Endothelial cell of umbilical vein (primary cell): ENCODE measurements at regions not wholly inside any gene's neighbourhood (a gene's known extent, or its start where the extent isn't known, plus 50 kb on each side); places are given as distances from the start of the nearest gene placed in this dataset.

Experiments used
- CTCF ChIP-seq, 2 donors: IDR thresholded peaks; 1 replicate in 1 of 2; 2 replicates in 1 of 2; pipeline ENCODE4 v1.5.1; 2011; ENCODE audit warnings: low read length in 2 of 2, mild to moderate bottlenecking in 2 of 2, moderate library complexity in 2 of 2, control low read depth in 1 of 2, inconsistent platforms in 1 of 2, low read depth in 1 of 2; ENCODE audit not compliant: insufficient read depth in 1 of 2; ENCODE audit errors: extremely low read depth in 1 of 2
- EZH2 ChIP-seq: IDR thresholded peaks from 2 replicates; pipeline ENCODE4 v1.6.1; 2012; ENCODE audit warnings: borderline replicate concordance, low read depth, mild to moderate bottlenecking, moderate library complexity, low read length, inconsistent platforms; ENCODE audit not compliant: severe bottlenecking
- GATA2 ChIP-seq: IDR thresholded peaks from 2 replicates; pipeline ENCODE4 v1.7.0; 2011; ENCODE audit warnings: low read depth, mild to moderate bottlenecking, moderate library complexity, mixed read lengths, low read length; ENCODE audit not compliant: insufficient read length, insufficient read depth
- JUN ChIP-seq: IDR thresholded peaks from 2 replicates; pipeline ENCODE4 v1.6.1; 2011; ENCODE audit warnings: borderline replicate concordance, low read depth; ENCODE audit not compliant: insufficient read length, insufficient read depth
- POLR2A ChIP-seq: IDR thresholded peaks from 2 replicates; pipeline ENCODE4 v1.6.1; 2012; ENCODE audit warnings: low read depth, mild to moderate bottlenecking, control low read depth, low read length
- POLR2AphosphoS5 ChIP-seq: IDR thresholded peaks from 2 replicates; pipeline ENCODE4 v1.6.1; 2012; ENCODE audit warnings: low read depth, mild to moderate bottlenecking, control low read depth, low read length, moderate library complexity; ENCODE audit not compliant: insufficient read depth

DNA sequence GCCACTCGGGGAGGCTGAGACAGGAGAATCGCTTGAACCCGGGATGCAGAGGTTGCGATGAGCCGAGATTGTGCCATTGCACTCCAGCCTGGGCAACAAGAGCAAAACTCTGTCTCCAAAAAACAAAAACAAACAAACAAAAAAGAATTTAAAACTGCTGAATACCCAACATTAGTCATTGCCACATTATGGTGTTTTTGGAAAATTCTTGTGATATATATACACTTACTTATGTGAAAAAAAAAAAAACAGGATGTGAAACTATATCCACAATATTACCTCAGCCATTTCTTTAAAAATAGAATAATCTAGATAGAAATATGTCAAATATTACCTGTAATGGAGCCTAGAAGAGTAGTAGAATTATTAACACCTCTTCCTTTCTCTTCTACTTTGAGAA, 288.3 kb upstream of the FN1 start:
- TF ChIP-seq JUN = no peak
- TF ChIP-seq CTCF (IDR thresholded peaks at IDR 0.05; ENCODE audit: extremely low read depth in 1 of 2, insufficient read depth in 1 of 2, low read depth in 1 of 2, low read length in 2 of 2) = no peak
- TF ChIP-seq GATA2 = no peak
- TF ChIP-seq POLR2AphosphoS5 = no peak
- no peak for TF ChIP-seq POLR2A
- no peak for TF ChIP-seq EZH2
